NOMO-1 treated with DMSO at 0.1 percent for 48 hours (cell line): ENCODE measurements at regions not wholly inside any gene's neighbourhood (a gene's known extent, or its start where the extent isn't known, plus 50 kb on each side); places are given as distances from the start of the nearest gene placed in this dataset.
"Not testable (repeated sequence)": the region's sequence is repeated elsewhere in the genome, so short reads cannot be mapped to it uniquely, and the experiment has no call there.

ENCODE experiments used
- DNase-seq: peaks from one replicate; lab custom pipeline; 2025; ENCODE audit not compliant: unreplicated experiment; lab: John Stamatoyannopoulos, UW

DNA sequence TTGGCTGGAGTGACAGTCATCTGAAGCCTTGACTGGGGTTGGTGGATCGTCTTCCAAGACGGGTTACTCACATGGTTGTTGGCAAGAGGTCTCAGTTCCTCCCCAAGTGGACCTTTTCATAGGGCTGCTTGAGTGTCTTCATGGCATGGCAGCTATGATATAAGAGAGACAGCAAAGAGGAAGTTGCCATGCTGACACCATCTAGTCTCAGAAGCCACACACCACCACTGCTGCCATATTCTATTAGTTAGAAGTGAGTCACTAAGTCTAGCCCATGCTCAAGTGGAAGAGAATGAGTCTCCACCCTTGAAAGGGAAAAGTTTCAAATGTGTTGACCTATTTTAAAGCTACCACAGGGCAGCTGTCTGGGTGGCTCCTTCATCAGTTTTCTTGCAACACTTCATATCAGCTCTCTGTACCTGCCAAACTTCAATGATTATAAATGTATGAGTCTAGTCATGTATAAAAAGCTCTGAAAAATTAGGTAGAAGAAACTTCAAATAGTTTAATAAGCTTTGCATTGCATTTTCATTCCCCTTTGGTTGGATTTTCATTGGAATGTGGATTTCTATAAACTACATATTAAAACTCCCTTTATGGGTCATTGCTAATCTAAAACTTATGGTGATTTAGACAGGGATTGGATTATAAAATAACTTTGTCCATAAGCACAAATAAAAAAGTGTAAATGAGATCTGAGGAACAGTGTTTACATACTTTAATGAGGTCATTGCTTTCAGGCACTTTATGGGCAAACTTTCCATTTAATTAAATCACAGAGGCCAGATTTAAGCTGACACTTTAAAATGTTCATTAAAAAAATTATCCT is 68.0 kb upstream of the ATXN3L start:
- DNase-seq = peak; percentile 82

DNA sequence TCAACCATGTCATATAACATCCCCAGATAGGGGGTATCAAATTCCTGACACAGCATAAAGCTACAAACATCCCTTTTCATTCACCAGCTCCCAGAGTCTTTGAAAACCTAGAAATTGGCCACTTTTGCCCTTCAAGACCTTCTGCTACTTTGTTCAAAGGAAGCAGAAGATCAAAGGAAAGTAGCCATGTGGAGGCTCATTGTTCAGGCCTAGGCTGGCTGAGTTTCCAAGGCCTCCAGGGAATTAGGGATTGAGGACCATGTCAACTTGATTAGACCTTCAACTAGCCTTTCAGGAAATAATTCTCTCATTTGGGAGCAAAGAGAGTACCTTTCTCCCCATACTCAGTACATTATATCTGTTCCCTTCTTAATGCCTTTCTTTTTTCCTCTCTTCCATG is 66.8 kb upstream of the ATXN3L start:
- no peak for DNase-seq

DNA sequence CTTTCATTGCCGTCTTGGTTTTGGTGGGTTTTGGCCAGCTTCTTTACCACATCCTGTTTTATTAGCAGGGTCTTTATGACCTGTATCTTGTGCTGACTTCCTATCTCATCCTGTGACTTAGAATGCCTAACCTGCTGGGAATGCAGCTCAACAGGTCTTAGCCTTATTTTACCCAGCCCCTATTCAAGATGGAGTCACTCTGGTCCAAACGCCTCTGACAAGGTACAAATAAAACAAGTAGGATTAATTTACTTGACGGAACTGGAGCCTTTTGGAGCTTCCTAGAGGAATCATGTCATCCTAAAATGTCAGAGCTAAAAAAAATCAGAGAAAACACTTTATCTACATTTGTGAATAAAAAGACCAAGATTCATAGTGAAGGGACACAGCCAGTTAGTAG is 66.2 kb upstream of the ATXN3L start:
- no peak for DNase-seq

DNA sequence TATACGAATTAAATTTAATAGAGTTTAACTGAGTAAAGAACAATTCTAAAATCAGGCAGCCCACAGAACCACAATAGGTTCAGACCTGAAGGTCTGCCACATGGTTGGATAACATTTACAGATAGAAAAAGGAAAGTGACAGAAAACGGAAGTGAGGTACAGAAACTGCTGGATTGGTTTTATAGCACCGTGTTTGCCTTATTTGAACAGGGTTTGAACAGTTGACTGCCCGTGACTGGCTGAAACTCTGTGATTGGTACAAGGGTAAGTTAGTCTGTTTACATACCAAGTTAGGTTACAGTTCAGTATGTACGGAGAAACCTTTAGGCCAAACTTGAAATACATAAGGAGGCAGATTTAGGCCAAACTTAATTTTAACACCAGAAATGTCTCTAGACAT is 64.1 kb upstream of the ATXN3L start:
- DNase-seq = peak; percentile 1

DNA sequence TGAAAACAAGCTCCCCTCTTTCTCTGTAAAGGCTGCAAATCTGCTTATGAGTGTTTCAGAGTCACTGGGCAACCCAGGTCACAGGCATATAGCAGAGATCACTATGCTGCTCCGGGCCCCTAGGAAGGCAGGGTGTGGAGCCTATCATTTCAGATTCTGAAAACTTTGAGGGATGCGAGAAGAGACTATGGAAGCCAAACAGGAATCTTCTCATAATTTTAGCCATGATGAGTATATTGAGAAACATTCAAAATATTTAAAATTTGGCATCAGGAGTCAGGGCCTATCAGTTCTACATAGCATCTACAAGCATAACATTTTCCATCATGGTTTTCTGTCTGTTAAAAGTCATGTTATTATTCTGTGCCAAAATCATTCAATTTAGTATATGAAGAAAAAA is 61.7 kb upstream of the ATXN3L start:
- DNase-seq = no peak

DNA sequence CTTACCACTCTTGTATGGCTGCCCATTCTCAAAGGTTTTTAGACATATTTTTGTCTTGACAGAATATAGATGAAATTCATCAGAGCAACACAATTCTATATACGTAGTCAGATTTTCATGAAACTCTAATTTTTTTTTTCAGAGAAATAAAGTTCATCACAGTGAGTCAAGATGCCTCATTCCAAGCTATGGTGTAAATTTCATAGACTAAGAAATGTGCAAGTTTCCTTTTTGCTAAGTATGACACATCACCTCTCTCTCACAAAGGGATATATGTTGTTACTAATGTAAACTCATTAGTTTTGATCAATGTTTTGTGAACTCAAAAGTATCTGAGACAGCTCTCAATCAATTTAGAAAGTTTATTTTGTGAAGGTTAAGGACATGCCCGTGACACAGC is 60.4 kb upstream of the ATXN3L start:
- no peak for DNase-seq

DNA sequence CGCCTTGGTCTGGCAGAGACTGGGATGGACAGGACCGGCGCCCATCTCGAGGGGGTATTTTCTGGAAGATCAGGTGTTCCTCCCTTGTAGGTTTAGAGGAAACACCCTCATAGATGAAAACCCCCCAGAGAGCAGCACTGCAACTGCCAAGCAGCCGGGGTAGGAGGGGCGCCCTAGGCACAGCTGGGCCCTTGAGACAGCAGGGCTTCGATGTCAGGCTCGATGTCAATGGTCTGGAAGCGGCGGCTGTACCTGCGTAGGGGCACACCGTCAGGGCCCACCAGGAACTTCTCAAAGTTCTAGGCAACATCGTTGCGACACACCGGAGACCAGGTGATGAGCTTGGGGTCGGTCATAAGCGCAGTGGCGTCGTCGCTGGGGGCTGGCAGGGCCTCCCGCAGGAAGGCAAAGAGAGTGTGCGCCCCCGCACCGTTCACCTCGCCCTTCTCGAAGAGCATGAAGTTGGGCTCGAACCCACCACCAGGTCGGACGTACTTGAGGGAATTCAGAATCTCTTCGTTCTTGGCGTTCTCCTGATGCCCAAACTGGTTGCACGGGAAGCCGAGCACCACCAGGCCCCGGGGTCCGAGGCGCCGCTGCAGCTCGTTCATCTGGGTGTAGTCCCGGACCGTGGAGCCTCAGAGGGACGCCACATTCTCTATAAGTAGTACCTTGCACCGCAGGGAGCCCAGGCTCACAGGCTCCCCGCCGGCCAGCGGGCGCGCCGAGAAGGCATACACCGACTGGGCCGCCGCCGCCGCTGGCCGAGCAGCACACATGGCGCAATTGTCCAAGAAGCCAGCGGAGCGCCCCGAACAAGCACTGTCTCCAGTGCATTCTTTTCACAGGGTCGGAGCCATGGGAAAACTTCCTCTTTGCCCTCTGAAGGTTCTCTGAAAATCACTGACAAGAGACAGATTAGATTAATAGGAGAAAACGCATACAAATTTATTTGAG is 59.0 kb upstream of the ATXN3L start:
- not testable (repeated sequence) for DNase-seq

DNA sequence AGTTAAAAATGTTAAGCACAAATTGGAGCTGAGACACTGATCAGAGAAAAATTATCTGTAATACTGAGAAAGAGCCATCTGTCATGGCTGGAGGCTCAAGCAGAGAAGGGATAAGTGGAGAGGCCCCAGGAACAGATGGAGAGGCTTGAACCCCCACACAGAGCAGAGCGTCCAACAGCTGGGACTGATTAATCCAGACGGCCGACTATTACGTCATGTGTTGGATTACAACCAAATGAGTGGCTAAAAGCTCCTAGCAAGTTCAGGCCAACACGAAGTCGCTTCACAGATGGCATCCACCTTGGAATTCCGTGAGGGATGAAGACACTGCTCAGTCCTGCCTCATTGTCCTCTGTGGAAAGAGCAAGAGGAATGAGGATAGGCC is 57.7 kb upstream of the ATXN3L start:
- DNase-seq = no peak

DNA sequence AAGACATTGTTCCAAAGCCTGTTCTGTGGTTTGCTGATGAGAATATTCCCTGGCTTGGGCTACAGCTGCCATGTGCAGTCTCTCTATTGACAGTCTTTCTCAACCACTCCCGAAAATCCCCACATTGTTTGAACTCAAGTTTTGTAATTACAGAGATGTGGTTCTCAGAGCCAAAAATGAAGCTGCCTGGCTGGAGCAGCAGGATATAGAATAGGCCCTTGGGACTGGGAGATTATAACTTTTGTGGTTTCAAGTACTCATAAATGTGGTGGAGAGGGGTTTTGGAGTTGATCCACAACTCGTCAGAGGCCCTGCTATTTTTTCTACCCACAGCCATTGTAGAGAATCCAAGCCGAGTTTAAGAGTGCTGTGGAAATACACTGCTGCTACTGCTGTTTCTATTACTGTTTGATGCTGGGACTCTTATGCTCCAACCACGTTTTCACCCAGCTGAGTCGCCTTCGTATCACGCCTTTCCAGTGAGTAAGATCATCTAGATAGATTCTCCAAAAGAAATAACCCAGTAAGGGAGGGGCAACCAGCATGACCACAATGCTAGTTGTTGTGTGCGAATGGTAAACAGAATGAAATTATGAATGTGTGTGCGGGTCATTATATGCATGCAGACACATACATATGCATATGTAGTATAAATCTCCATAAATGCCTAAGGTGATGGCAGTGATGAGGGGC is 57.1 kb upstream of the ATXN3L start:
- no peak for DNase-seq

DNA sequence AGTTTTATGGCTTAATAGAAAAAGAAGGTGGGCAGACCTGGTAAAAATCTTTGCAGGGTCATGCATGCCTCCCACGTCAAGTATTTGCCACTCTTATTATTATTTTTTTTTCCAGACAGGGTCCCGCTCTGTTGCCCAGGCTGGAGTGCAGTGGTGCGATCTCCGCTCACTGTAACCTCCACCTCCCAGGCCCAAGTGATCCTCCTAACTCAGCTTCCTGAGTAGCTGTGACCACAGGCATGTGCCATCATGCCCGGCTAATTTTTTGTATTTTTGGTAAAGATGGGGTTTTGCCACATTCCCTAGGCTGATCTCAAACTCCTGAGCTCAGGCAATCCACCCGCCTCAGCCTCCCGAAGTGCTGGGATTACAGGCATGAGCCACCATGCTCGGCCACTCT is 55.7 kb upstream of the ATXN3L start:
- not testable (repeated sequence) for DNase-seq

DNA sequence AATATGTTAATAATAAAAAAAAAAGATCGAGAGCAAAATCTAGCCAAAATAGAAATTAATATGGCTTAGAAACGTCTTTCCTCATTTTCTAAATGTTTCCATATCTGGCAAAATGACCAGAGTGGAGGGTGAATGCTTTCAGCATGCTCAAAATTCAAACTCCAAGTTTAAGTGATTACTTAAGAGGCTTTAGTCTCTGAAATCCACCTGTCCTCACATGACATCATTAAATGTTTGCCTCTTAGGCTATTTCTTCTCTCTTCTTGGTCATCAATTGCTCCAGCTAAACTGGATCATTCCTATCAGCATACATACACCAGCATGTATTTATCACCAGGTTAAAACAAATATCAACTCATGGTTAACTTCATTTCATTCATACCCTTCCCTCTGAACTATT is 54.5 kb upstream of the ATXN3L start:
- no peak for DNase-seq

DNA sequence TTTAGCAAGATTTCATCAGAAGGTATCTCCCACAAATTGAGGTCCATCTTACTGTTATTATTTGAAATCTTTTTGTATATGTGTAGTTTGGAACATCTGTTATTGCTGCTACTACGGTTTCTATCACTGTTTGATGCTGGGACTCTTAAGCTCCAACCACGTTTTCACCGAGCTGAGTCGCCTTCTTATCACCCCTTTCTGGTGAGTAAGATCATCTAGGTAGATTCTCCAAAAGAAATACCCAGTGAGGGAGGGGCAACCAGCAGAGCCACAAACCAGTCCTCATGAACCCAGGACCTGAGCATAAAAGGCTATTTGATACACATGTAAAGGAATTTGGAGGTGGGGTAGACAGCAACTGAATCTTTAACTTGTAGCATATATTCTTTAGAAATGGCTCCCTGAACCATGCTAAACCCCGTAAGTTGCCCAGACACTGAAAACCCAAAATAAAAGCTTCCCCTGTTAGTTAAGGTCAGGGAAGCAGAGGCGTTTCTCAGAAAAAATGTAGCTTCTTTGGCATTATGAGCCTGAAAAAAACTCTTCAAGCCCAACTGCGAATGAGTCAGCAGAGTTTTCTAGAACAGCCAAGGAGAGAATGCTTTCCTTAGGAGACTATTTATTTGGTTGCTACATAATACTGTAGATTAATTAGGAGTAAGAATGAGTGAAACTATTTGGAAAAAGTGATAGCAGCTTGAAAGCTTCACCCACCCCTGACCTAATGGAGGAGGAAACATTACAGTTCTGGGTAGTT is 53.8 kb upstream of the ATXN3L start:
- no peak for DNase-seq

DNA sequence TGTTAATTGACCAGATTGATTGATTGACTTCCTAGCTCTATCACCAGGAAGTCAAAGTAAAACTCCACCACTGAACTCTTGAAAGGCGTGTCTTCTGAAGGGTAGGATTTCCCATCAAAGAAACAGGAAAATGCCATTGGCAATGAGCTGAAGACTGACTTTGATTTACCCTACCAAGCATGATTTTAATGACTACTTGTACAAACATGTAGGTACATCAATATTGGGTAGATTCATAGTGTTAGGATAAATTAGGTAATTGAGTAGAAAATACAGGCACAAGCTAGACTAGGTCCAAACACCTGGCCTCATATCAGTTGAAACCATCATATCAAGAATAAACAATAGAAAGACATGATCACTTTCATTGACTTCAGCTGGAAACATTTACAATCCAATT is 53.2 kb upstream of the ATXN3L start:
- DNase-seq = no peak

DNA sequence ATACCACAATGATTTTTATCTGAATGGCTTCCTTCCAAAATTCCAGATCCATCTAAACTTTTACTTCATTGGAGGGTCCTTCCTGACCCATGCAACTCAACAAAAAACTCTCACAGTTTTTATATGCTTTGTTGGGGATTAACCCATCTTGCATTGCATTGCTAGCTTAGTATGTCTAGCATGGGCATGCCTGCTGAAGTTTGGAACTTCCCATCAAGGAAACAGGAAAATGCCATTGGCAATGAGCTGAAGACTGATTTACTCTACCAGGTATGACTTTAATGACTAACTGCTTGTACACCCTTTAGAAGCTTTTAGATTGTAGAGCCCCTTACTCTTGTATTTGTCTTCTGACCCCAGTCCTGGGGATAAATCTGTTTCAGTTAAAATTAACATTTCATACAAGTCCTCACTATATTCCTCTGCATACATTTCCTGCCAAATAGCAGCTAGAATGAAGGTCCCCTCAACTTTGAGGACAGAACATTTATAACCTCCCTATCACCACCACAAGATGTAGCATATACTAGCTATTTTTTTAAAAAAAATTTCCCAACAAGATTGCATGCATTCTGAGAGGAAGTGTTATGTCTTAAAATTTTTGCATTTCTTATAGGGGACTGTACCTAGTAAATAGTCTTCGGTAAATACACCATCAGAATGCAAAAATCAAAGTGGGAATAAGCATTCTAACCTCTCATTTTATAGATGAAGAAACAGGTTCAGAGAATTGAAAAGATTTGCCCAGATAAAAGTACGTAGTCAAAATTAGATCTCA is 52.5 kb upstream of the ATXN3L start:
- no peak for DNase-seq

DNA sequence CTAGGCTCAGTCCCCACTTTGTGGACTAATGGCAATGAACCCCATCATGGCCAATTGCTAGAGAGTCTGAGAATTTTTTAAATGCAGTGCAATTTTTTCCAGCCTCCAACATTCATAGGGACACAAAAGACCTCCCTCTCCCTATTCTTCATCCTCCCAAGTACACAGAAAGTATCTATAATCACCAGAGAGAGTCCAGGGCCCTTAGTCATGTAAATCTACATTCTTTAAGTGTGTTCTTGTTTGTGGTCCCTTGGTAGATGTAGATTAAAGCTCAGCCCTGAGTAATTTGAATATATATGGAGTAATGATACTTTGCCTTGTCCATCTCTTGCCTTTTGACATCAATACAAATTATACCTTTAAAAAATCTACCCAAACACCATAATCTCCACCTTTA is 51.3 kb upstream of the ATXN3L start:
- no peak for DNase-seq

DNA sequence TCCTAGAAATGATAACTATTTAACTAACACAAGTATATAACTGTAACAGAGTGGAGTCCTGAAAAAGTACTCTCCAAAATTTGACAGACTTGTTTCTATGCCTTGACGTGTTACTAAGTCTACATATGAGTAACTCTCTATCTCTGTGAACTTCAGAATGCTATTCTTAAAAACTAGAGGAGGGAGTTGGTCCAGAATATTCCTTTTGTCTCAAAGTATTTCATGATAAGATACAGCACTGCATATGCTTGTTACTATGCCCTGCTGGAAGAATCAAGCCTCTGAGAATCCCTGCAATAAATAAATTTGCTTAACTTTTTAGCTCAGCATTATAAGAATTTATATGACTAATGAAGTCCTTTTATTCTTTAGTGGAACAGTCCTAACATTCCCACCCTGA is 50.9 kb upstream of the ATXN3L start:
- no peak for DNase-seq
